GM23248 (cell line): ENCODE measurements at regions not wholly inside any gene's neighbourhood (a gene's known extent, or its start where the extent isn't known, plus 50 kb on each side); places are given as distances from the start of the nearest gene placed in this dataset.

ENCODE experiments used
- DNase-seq: peaks from one replicate; pipeline ENCODE4 v3.0.0-alpha.2; 2015
- H2AFZ ChIP-seq: fragments of 200-600 bp; sonication (generic); 2 replicates; pipeline ENCODE4 v1.6.1; 2016; ENCODE audit warnings: antibody characterized with exemption
- H3F3A ChIP-seq: fragments of 200-600 bp; sonication (generic); 2 replicates; pipeline ENCODE4 v1.6.1; 2016; ENCODE audit warnings: mild to moderate bottlenecking, antibody characterized with exemption, mixed run types; ENCODE audit not compliant: insufficient read depth
- H3K27ac ChIP-seq: fragments of 200-600 bp; sonication (generic); 2 replicates; pipeline ENCODE4 v1.5.1; 2016; ENCODE audit warnings: mild to moderate bottlenecking
- H3K27me3 ChIP-seq: fragments of 200-600 bp; sonication (generic); replicated peaks from 2 replicates; pipeline ENCODE4 v1.6.1; 2016; ENCODE audit warnings: mild to moderate bottlenecking; ENCODE audit not compliant: insufficient read depth
- H3K36me3 ChIP-seq: fragments of 200-600 bp; sonication (generic); 2 replicates; pipeline ENCODE4 v1.6.1; 2016; ENCODE audit warnings: low read depth, mild to moderate bottlenecking
- H3K4me1 ChIP-seq: fragments of 200-600 bp; sonication (generic); 2 replicates; pipeline ENCODE4 v1.6.1; 2016; ENCODE audit warnings: mild to moderate bottlenecking; ENCODE audit not compliant: insufficient read depth
- H3K4me2 ChIP-seq: fragments of 200-600 bp; sonication (generic); one replicate; pipeline ENCODE4 v1.6.1; 2016; ENCODE audit warnings: mild to moderate bottlenecking; ENCODE audit not compliant: unreplicated experiment
- H3K4me3 ChIP-seq: fragments of 200-600 bp; sonication (generic); 2 replicates; pipeline ENCODE4 v1.5.1; 2016; ENCODE audit warnings: mild to moderate bottlenecking
- H3K79me2 ChIP-seq: fragments of 200-600 bp; sonication (generic); 2 replicates; pipeline ENCODE4 v1.6.1; 2016; ENCODE audit warnings: mild to moderate bottlenecking; ENCODE audit not compliant: insufficient read depth
- H3K9ac ChIP-seq: fragments of 200-600 bp; sonication (generic); 2 replicates; pipeline ENCODE4 v1.6.1; 2016; ENCODE audit warnings: mild to moderate bottlenecking
- H3K9me2 ChIP-seq: fragments of 200-600 bp; sonication (generic); 2 replicates; pipeline ENCODE4 v1.6.1; 2016; ENCODE audit warnings: mixed run types, mild to moderate bottlenecking, moderate library complexity; ENCODE audit not compliant: insufficient read depth
- H3K9me3 ChIP-seq: fragments of 200-600 bp; sonication (generic); one replicate; pipeline ENCODE4 v1.6.1; 2017; ENCODE audit warnings: low read depth
- H4K20me1 ChIP-seq: fragments of 200-600 bp; sonication (generic); 2 replicates; pipeline ENCODE4 v1.6.0; 2016; ENCODE audit not compliant: insufficient read depth
- EZH2 ChIP-seq: fragments of 200-600 bp; sonication (generic); IDR thresholded peaks from 2 replicates; pipeline ENCODE4 v1.6.1; 2018; ENCODE audit warnings: antibody characterized with exemption, mild to moderate bottlenecking; ENCODE audit not compliant: insufficient read depth, poor library complexity, severe bottlenecking
- EZH2phosphoT487 ChIP-seq: fragments of 200-600 bp; sonication (generic); IDR thresholded peaks from 2 replicates; pipeline ENCODE4 v1.6.1; 2018; ENCODE audit warnings: antibody characterized with exemption, moderate library complexity, mild to moderate bottlenecking, low read depth; ENCODE audit not compliant: insufficient read depth
- WGBS, 2 experiments: methylation state at CpG; one replicate each; pipeline ENCODE4 v1.1.6; 2015 to 2017; ENCODE audit warnings: low lambda C conversion rate in 2 of 2, low coverage in 1 of 2; ENCODE audit errors: missing lambda C conversion rate in 2 of 2; 5-methylcytosine and 5-hydroxymethylcytosine counted together
- in situ Hi-C: fragments of 300-500 bp; cut with MboI; formaldehyde crosslinking; loops from 2 replicates; pipeline ENCODE4 v1.15.0; 2020

DNA sequence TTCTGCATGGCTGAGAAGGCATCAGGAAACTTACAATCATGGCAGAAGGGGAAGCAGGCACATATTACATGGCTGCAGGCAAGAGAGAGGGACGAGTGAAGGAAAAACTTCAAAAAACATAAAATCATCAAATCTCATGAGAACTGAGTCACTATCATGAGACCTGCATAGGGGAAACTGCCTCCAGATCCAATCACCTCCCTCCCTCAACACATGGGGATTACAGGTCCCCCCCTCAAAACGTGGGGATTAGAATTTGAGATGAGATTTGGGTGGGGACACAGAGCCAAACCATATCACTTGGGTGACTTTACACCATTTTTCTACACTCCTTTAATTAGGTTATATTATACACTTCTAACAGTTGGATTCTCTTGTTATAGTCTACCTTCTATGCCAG is 490.7 kb upstream of the KCND2 start:
- Histone ChIP-seq H4K20me1 (no peaks in the 10 kb centered on the region), H3K9me3 (no peaks in the 10 kb centered on the region), H3F3A (no peaks in the 10 kb centered on the region), H3K9ac (no peak overlapping the region), H3K4me2 (no peak overlapping the region), H3K36me3 (no peaks in the 10 kb centered on the region), H3K9me2 (no peaks in the 10 kb centered on the region), H2AFZ (no peak overlapping the region), H3K79me2 (no peaks in the 10 kb centered on the region), H3K4me3 (no peak overlapping the region), H3K4me1 (no peaks in the 10 kb centered on the region), H3K27ac (no peak overlapping the region), H3K27me3 (no peaks in the 10 kb centered on the region)
- TF ChIP-seq EZH2phosphoT487 = no peak
- no peak for TF ChIP-seq EZH2
- in situ Hi-C loops = no loop called here
- DNase-seq = no peak
- 9 to 13% methylated on average over 2 of the region's 2 CpGs for WGBS, 2 experiments

DNA sequence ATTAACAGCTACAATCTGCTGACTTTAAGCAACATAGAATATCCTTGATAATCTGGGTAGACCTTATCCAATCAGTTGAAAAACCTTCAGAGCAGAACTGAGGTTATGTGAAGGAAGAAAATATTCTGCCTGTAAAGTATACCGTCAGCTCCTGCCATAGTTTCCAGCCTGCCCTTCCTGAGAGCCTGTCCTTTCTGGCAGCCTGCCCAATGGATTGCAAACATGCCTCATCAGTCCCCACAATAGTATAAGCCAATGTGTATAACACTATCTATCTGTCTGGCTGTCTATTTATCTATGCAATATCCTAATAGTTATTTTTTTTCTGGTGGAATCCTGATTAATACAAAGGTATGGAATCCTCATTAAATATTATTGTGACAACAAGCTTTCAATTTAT is 489.2 kb upstream of the KCND2 start:
- Histone ChIP-seq H3K36me3 (no peaks in the 10 kb centered on the region), H3K4me3 (no peak overlapping the region), H4K20me1 (no peaks in the 10 kb centered on the region), H3K27me3 (no peaks in the 10 kb centered on the region), H3K27ac (no peak overlapping the region), H3K9ac (no peak overlapping the region), H3F3A (no peaks in the 10 kb centered on the region), H3K9me2 (no peaks in the 10 kb centered on the region), H3K4me1 (no peaks in the 10 kb centered on the region), H3K9me3 (no peaks in the 10 kb centered on the region), H2AFZ (no peak overlapping the region), H3K4me2 (no peak overlapping the region), H3K79me2 (no peaks in the 10 kb centered on the region)
- in situ Hi-C loops = no loop called here
- WGBS, 2 experiments = 0 to 14% methylated on average over 1 of the region's 1 CpG
- TF ChIP-seq EZH2phosphoT487 (no peak), EZH2 (no peak)
- DNase-seq = peak; percentile 26

- H3K9me2 ChIP-seq = no peaks in the 10 kb centered on the region
- DNase-seq = no peak
- 35 to 46% methylated on average over 6 of the region's 6 CpGs for WGBS, 2 experiments
Measured at GRCh38 chr7:119802147-119802546, 470.8 kb upstream of the KCND2 start.

GRCh38 chr7:119825091-119825655 is 447.8 kb upstream of the KCND2 start:
- Histone ChIP-seq H3K79me2 (no peaks in the 10 kb centered on the region), H2AFZ (no peak overlapping the region), H3K4me2 (no peak overlapping the region), H3K4me3 (no peak overlapping the region), H3K9me2 (no peaks in the 10 kb centered on the region), H3K9me3 (no peaks in the 10 kb centered on the region), H3K36me3 (no peaks in the 10 kb centered on the region), H3K4me1 (no peaks in the 10 kb centered on the region), H3K27ac (no peak overlapping the region), H3F3A (no peaks in the 10 kb centered on the region), H3K27me3 (no peaks in the 10 kb centered on the region), H3K9ac (no peak overlapping the region), H4K20me1 (no peaks in the 10 kb centered on the region)
- TF ChIP-seq EZH2 (no peak), EZH2phosphoT487 (no peak)
- in situ Hi-C loops = no loop called here
- no peak for DNase-seq
- 19% methylated on average over 3 of the region's 3 CpGs for WGBS, 2 experiments

More at GRCh38 chr7:119802147-119802546, 470.8 kb upstream of the KCND2 start:
- H2AFZ ChIP-seq = no peak overlapping the region
- H3K27me3 ChIP-seq = no peaks in the 10 kb centered on the region
- in situ Hi-C loops = no loop called here
- no peak overlapping the region for H3K9ac ChIP-seq
- no peaks in the 10 kb centered on the region for H3K9me3 ChIP-seq
- H3K4me2 ChIP-seq = no peak overlapping the region
- no peaks in the 10 kb centered on the region for H3K4me1 ChIP-seq
- H3K36me3 ChIP-seq = no peaks in the 10 kb centered on the region
- no peak overlapping the region for H3K27ac ChIP-seq
- no peaks in the 10 kb centered on the region for H3K79me2 ChIP-seq
- TF ChIP-seq EZH2 (no peak), EZH2phosphoT487 (no peak)
- H4K20me1 ChIP-seq = no peaks in the 10 kb centered on the region
- no peak overlapping the region for H3K4me3 ChIP-seq
- H3F3A ChIP-seq = no peaks in the 10 kb centered on the region

GRCh38 chr7:119826547-119826946 is 446.4 kb upstream of the KCND2 start:
- Histone ChIP-seq H3K9me3 (no peaks in the 10 kb centered on the region), H2AFZ (no peak overlapping the region), H3K79me2 (no peaks in the 10 kb centered on the region), H3K36me3 (no peaks in the 10 kb centered on the region), H3K4me1 (no peaks in the 10 kb centered on the region), H3F3A (no peaks in the 10 kb centered on the region), H4K20me1 (no peaks in the 10 kb centered on the region), H3K9me2 (no peaks in the 10 kb centered on the region), H3K27ac (no peak overlapping the region), H3K27me3 (no peaks in the 10 kb centered on the region), H3K4me3 (no peak overlapping the region), H3K4me2 (no peak overlapping the region), H3K9ac (no peak overlapping the region)
- in situ Hi-C loops = no loop called here
- 61 to 80% methylated on average over 1 of the region's 1 CpG for WGBS, 2 experiments
- TF ChIP-seq EZH2phosphoT487 (no peak), EZH2 (no peak)
- DNase-seq = no peak
